GM12878 (cell line): ENCODE measurements at regions not wholly inside any gene's neighbourhood (a gene's known extent, or its start where the extent isn't known, plus 50 kb on each side); places are given as distances from the start of the nearest gene placed in this dataset.

Source experiments
- ATAC-seq: fragments of 200-7000 bp; cut with Tn5 transposase; 3 replicates; pipeline ENCODE4 v1.9.1; 2020; ENCODE audit warnings: mild to moderate bottlenecking, moderate library complexity
- BruUV-seq: library from RNA; stranded (reverse); fragments of 400-500 nt; replicated peaks from 2 replicates; lab custom pipeline; 2021; lab: Mats Ljungman, UMichigan
- CTCF ChIA-PET: fragments of 300-600 bp; sonication (Branson Sonifier 250); formaldehyde crosslinking; extraction: SDS; loops from one replicate; lab custom pipeline; 2021; ENCODE audit warnings: inconsistent platforms; lab: Yijun Ruan, JAX
- POLR2A ChIA-PET: fragments of 350-600 bp; formaldehyde crosslinking; extraction: SDS; loops from one replicate; lab custom pipeline; 2021; ENCODE audit warnings: inconsistent platforms; lab: Charles Lee
- RAD21 ChIA-PET: fragments of 300-600 bp; sonication (Branson Sonifier 250); formaldehyde crosslinking; loops from one replicate; lab custom pipeline; 2023; ENCODE audit warnings: antibody characterized with exemption; ENCODE audit not compliant: unreplicated experiment; lab: Charles Lee
- SMC1A ChIA-PET: fragments of 300-600 bp; sonication (Branson Sonifier 250); formaldehyde crosslinking; loops from one replicate; lab custom pipeline; 2023; ENCODE audit not compliant: unreplicated experiment, uncharacterized antibody; lab: Charles Lee
- DNase-seq: peaks from one replicate; pipeline ENCODE4 v3.0.0-alpha.2; 2011; ENCODE audit warnings: low read depth, low spot score
- FAIRE-seq: peaks from 3 replicates; lab custom pipeline; 2011; peaks lifted over from hg19 to GRCh38; lab: Jason Lieb, UNC
- H2AFZ ChIP-seq: 2 replicates; pipeline ENCODE4 v1.6.0; 2011; ENCODE audit warnings: low read depth, low read length, control low read depth; ENCODE audit not compliant: control insufficient read depth
- H3K27ac ChIP-seq: 2 replicates; pipeline ENCODE4 v1.5.1; 2011; ENCODE audit warnings: control low read depth; ENCODE audit not compliant: control insufficient read depth, insufficient read depth
- H3K27me3 ChIP-seq, 2 experiments: replicated peaks in 1 of 2; 2 replicates each; pipeline versions ENCODE4 v1.6.0 to v1.6.1; 2011; ENCODE audit warnings: low read length in 1 of 2; ENCODE audit not compliant: control insufficient read depth in 2 of 2, insufficient read depth in 2 of 2
- H3K36me3 ChIP-seq, 2 experiments: 2 replicates each; pipeline ENCODE4 v1.5.1; 2011; ENCODE audit warnings: low read length in 1 of 2; ENCODE audit not compliant: control insufficient read depth in 2 of 2, insufficient read depth in 2 of 2
- H3K4me1 ChIP-seq: 2 replicates; pipeline ENCODE4 v1.6.1; 2011; ENCODE audit warnings: mild to moderate bottlenecking, low read length, moderate library complexity, mixed read lengths; ENCODE audit not compliant: control insufficient read depth, insufficient read depth
- H3K4me2 ChIP-seq: 2 replicates; pipeline ENCODE4 v1.6.0; 2011; ENCODE audit warnings: control low read depth; ENCODE audit not compliant: control insufficient read depth, insufficient read depth
- H3K4me3 ChIP-seq: fragments of 200-600 bp; sonication (generic); 2 replicates; pipeline ENCODE4 v1.5.1; 2016
- H3K79me2 ChIP-seq: 2 replicates; pipeline ENCODE4 v1.6.0; 2011; ENCODE audit warnings: low read length; ENCODE audit not compliant: control insufficient read depth, insufficient read depth
- H3K9ac ChIP-seq: 2 replicates; pipeline ENCODE4 v1.8.0; 2011; ENCODE audit warnings: low read length, control low read depth, mixed read lengths; ENCODE audit not compliant: control insufficient read depth, insufficient read depth
- H3K9me3 ChIP-seq: replicated peaks from 3 replicates; pipeline ENCODE4 v1.5.1; 2011; ENCODE audit warnings: mild to moderate bottlenecking, low read length; ENCODE audit not compliant: control insufficient read depth, insufficient read depth
- H4K20me1 ChIP-seq: 2 replicates; pipeline ENCODE4 v1.6.0; 2011; ENCODE audit not compliant: control insufficient read depth, insufficient read depth
- BCL11A ChIP-seq: IDR thresholded peaks from 2 replicates; pipeline ENCODE4 v1.6.1; 2011; ENCODE audit warnings: low read depth, low read length
- EZH2 ChIP-seq: IDR thresholded peaks from 2 replicates; pipeline ENCODE4 v1.6.1; 2012; ENCODE audit warnings: low read depth, mild to moderate bottlenecking, control low read depth, inconsistent platforms, low read length, borderline replicate concordance; ENCODE audit not compliant: control insufficient read depth
- JUND ChIP-seq: IDR thresholded peaks from 2 replicates; pipeline ENCODE4 v1.6.1; 2012; ENCODE audit warnings: low read depth, mild to moderate bottlenecking, low read length, improper control_type of control experiment, moderate library complexity
- NFYA ChIP-seq: IDR thresholded peaks from 2 replicates; pipeline ENCODE4 v1.6.1; 2011; ENCODE audit warnings: low read depth, mild to moderate bottlenecking, low read length, improper control_type of control experiment, borderline replicate concordance
- NR2F1 ChIP-seq: fragments of 450-650 bp; conservative IDR thresholded peaks from 2 replicates; pipeline ENCODE4 v1.6.1; 2017; ENCODE audit warnings: mild to moderate bottlenecking
- RCOR1 ChIP-seq: conservative IDR thresholded peaks from 2 replicates; pipeline ENCODE4 v1.6.1; 2012; ENCODE audit warnings: low read depth, low read length, improper control_type of control experiment
- SREBF1 ChIP-seq: IDR thresholded peaks from 2 replicates; pipeline ENCODE4 v1.6.1; 2012; ENCODE audit warnings: mild to moderate bottlenecking, low read length
- YY1 ChIP-seq: IDR thresholded peaks from 2 replicates; pipeline ENCODE4 v1.6.1; 2011; ENCODE audit warnings: low read depth, mild to moderate bottlenecking, low read length
- WGBS: methylation state at CpG from one replicate; pipeline ENCODE4 v1.1.6; 2016; ENCODE audit warnings: low lambda C conversion rate; ENCODE audit not compliant: insufficient replicate concordance, insufficient coverage; ENCODE audit errors: missing lambda C conversion rate; 5-methylcytosine and 5-hydroxymethylcytosine counted together
- in situ Hi-C: fragments of 300-500 bp; cut with MboI; formaldehyde crosslinking; loops from 9 replicates; pipeline ENCODE4 v1.14.3; 2018; ENCODE audit warnings: mixed read lengths
- intact Hi-C: fragments of 100-400 bp; cut with micrococcal nuclease; formaldehyde crosslinking; loops from one replicate; pipeline ENCODE4 v1.14.2; 2022; ENCODE audit not compliant: unreplicated experiment
- TF ChIP-seq, protein P1 (sequence below): fragments of 450-650 bp; IDR thresholded peaks from 2 replicates; pipeline ENCODE4 v1.6.1; 2016; ENCODE audit warnings: mild to moderate bottlenecking
- TF ChIP-seq, protein P2 (sequence below): fragments of 450-650 bp; IDR thresholded peaks from 2 replicates; pipeline ENCODE4 v1.6.1; 2017; ENCODE audit warnings: low read depth, mild to moderate bottlenecking, moderate library complexity
- TF ChIP-seq, protein P3 (sequence below): IDR thresholded peaks from 2 replicates; pipeline ENCODE4 v1.6.1; 2011; ENCODE audit warnings: mild to moderate bottlenecking, low read depth, low read length, moderate library complexity; ENCODE audit not compliant: insufficient replicate concordance
- TF ChIP-seq, protein P4 (sequence below): fragments of 450-650 bp; IDR thresholded peaks from 2 replicates; pipeline ENCODE4 v1.6.1; 2017; ENCODE audit warnings: mild to moderate bottlenecking, moderate library complexity
- TF ChIP-seq, protein P5 (sequence below): IDR thresholded peaks from 2 replicates; pipeline ENCODE4 v1.6.1; 2011; ENCODE audit warnings: borderline replicate concordance, low read depth, mild to moderate bottlenecking, moderate library complexity, low read length; ENCODE audit not compliant: insufficient read depth, poor library complexity, severe bottlenecking

DNA sequence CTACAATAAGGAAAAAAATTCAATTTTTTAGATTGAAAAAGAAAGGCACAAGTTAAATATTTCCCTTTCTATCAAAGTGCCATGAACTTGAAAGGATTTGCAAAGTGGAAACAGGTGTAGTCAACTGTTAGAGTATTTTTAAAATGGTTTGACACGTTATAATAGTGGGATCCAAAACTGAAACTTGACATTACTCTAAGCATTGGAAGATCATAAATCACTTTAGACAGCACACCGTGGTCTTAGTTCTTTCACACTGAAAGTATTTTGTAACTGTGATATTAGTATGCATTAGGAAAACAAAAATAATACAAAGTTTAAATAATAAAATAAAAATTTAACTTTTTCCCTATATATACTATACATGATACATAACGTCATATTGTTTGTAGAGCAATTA, 933.1 kb downstream of the EPHA3 start (continued):
- TF ChIP-seq, protein P1, sequence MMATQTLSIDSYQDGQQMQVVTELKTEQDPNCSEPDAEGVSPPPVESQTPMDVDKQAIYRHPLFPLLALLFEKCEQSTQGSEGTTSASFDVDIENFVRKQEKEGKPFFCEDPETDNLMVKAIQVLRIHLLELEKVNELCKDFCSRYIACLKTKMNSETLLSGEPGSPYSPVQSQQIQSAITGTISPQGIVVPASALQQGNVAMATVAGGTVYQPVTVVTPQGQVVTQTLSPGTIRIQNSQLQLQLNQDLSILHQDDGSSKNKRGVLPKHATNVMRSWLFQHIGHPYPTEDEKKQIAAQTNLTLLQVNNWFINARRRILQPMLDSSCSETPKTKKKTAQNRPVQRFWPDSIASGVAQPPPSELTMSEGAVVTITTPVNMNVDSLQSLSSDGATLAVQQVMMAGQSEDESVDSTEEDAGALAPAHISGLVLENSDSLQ: peak; percentile 72
- TF ChIP-seq BCL11A: 0 out of 2 replicates have a peak, but pooled peaks have one; percentile 49
- TF ChIP-seq, protein P2, sequence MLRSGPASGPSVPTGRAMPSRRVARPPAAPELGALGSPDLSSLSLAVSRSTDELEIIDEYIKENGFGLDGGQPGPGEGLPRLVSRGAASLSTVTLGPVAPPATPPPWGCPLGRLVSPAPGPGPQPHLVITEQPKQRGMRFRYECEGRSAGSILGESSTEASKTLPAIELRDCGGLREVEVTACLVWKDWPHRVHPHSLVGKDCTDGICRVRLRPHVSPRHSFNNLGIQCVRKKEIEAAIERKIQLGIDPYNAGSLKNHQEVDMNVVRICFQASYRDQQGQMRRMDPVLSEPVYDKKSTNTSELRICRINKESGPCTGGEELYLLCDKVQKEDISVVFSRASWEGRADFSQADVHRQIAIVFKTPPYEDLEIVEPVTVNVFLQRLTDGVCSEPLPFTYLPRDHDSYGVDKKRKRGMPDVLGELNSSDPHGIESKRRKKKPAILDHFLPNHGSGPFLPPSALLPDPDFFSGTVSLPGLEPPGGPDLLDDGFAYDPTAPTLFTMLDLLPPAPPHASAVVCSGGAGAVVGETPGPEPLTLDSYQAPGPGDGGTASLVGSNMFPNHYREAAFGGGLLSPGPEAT: peak; percentile 70
- TF ChIP-seq, protein P3, sequence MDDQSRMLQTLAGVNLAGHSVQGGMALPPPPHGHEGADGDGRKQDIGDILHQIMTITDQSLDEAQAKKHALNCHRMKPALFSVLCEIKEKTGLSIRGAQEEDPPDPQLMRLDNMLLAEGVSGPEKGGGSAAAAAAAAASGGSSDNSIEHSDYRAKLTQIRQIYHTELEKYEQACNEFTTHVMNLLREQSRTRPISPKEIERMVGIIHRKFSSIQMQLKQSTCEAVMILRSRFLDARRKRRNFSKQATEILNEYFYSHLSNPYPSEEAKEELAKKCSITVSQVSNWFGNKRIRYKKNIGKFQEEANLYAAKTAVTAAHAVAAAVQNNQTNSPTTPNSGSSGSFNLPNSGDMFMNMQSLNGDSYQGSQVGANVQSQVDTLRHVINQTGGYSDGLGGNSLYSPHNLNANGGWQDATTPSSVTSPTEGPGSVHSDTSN: peak; percentile 46
- 0 out of 2 replicates have a peak, but pooled peaks have one; percentile 36 for TF ChIP-seq NR2F1
- TF ChIP-seq, all 136 proteins: peak for 11

DNA sequence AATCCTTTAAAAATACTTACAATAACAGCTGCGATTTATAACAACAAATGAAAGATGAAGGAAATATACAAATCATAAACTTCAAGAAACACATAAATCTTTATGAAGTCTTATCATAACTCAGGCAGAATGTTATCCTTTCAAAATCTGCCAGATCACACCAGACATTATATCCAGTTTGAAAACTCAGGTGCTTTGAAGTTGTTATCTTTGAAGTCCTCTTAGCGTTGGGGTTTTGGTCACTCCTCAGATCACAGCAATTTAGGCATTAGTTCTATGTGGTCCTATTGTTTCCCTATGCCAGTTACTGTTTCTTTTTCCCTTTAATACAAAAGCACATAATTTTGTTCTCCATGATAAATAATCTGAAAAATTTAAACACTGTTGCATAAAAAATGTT, 934.6 kb downstream of the EPHA3 start:
- Histone ChIP-seq H4K20me1 (no peaks in the 10 kb centered on the region), H3K4me1 (no peaks in the 10 kb centered on the region), H3K4me2 (no peak overlapping the region), H3K79me2 (no peaks in the 10 kb centered on the region), H3K9ac (no peak overlapping the region), H3K36me3 (no peaks in the 10 kb centered on the region), H3K4me3 (no peak overlapping the region), H2AFZ (no peak overlapping the region), H3K27ac (no peak overlapping the region), H3K9me3 (no peaks in the 10 kb centered on the region), H3K27me3 (no peaks in the 10 kb centered on the region)
- 33% methylated on average over 2 of the region's 2 CpGs for WGBS
- CTCF ChIA-PET: interaction anchor here (0.8 to 1.7 kb wide), 2 partner anchors 31 to 49 kb away, joined by 3 to 4 read pairs; no protein-coding TSS in a partner anchor
- ATAC-seq (no peak), DNase-seq (no peak), FAIRE-seq (peak; percentile 23)
- intact Hi-C loops: no loop called here
- SMC1A ChIA-PET: interaction anchor here (1.0 to 1.5 kb wide), 4 partner anchors 11 to 50 kb away, joined by 3 to 13 read pairs (median 4); no protein-coding TSS in a partner anchor
- no TSS peak for BruUV-seq
- RAD21 ChIA-PET: interaction anchor here (1.4 to 1.7 kb wide), 3 partner anchors 11 to 50 kb away, joined by 3 to 13 read pairs (median 6); no protein-coding TSS in a partner anchor
- POLR2A ChIA-PET: no interaction called here
- in situ Hi-C loops: no loop called here
- no peak for TF ChIP-seq JUND
- TF ChIP-seq NFYA: no peak
- TF ChIP-seq, protein P4, sequence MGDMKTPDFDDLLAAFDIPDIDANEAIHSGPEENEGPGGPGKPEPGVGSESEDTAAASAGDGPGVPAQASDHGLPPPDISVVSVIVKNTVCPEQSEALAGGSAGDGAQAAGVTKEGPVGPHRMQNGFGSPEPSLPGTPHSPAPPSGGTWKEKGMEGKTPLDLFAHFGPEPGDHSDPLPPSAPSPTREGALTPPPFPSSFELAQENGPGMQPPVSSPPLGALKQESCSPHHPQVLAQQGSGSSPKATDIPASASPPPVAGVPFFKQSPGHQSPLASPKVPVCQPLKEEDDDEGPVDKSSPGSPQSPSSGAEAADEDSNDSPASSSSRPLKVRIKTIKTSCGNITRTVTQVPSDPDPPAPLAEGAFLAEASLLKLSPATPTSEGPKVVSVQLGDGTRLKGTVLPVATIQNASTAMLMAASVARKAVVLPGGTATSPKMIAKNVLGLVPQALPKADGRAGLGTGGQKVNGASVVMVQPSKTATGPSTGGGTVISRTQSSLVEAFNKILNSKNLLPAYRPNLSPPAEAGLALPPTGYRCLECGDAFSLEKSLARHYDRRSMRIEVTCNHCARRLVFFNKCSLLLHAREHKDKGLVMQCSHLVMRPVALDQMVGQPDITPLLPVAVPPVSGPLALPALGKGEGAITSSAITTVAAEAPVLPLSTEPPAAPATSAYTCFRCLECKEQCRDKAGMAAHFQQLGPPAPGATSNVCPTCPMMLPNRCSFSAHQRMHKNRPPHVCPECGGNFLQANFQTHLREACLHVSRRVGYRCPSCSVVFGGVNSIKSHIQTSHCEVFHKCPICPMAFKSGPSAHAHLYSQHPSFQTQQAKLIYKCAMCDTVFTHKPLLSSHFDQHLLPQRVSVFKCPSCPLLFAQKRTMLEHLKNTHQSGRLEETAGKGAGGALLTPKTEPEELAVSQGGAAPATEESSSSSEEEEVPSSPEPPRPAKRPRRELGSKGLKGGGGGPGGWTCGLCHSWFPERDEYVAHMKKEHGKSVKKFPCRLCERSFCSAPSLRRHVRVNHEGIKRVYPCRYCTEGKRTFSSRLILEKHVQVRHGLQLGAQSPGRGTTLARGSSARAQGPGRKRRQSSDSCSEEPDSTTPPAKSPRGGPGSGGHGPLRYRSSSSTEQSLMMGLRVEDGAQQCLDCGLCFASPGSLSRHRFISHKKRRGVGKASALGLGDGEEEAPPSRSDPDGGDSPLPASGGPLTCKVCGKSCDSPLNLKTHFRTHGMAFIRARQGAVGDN: no peak
- TF ChIP-seq, protein P5, sequence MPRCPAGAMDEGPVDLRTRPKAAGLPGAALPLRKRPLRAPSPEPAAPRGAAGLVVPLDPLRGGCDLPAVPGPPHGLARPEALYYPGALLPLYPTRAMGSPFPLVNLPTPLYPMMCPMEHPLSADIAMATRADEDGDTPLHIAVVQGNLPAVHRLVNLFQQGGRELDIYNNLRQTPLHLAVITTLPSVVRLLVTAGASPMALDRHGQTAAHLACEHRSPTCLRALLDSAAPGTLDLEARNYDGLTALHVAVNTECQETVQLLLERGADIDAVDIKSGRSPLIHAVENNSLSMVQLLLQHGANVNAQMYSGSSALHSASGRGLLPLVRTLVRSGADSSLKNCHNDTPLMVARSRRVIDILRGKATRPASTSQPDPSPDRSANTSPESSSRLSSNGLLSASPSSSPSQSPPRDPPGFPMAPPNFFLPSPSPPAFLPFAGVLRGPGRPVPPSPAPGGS: no peak
- no peak for TF ChIP-seq EZH2
- no peak for TF ChIP-seq YY1
- no peak for TF ChIP-seq SREBF1
- TF ChIP-seq RCOR1: no peak
